HT1080 (cell line): ENCODE measurements at regions not wholly inside any gene's neighbourhood (a gene's known extent, or its start where the extent isn't known, plus 50 kb on each side); places are given as distances from the start of the nearest gene placed in this dataset.
"Not testable (repeated sequence)": the region's sequence is repeated elsewhere in the genome, so short reads cannot be mapped to it uniquely, and the experiment has no call there.

ENCODE experiments used
- DNase-seq: peaks from one replicate; pipeline ENCODE4 v3.0.0-alpha.2; 2015; ENCODE audit warnings: low read depth

- DNase-seq = no peak
Observed at GRCh38 chr9:113664181-113664875, 200.8 kb downstream of the RGS3 start.

GRCh38 chr9:113665064-113665463, 201.5 kb downstream of the RGS3 start:
- DNase-seq = no peak

GRCh38 chr9:113665756-113666155, 202.2 kb downstream of the RGS3 start:
- DNase-seq = no peak

DNA sequence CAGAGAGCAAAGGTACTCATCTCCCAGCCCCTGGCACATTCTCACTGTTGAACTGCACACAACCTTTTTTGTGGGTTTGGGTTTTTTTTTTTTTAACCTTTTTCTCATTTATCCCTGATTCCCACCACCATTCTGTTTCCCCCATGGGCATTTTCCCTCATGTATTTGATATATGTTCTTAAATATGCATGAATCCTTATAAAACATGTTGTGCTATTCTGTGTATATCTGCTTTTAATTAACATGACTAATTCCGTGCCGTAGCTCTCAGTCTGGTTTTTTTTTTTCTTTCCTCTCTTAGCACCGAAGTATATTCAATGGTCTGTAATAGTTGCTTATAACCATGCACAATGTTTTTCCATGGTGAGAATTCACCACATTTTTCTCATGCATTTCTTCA, 204.5 kb downstream of the RGS3 start:
- DNase-seq = no peak

DNA sequence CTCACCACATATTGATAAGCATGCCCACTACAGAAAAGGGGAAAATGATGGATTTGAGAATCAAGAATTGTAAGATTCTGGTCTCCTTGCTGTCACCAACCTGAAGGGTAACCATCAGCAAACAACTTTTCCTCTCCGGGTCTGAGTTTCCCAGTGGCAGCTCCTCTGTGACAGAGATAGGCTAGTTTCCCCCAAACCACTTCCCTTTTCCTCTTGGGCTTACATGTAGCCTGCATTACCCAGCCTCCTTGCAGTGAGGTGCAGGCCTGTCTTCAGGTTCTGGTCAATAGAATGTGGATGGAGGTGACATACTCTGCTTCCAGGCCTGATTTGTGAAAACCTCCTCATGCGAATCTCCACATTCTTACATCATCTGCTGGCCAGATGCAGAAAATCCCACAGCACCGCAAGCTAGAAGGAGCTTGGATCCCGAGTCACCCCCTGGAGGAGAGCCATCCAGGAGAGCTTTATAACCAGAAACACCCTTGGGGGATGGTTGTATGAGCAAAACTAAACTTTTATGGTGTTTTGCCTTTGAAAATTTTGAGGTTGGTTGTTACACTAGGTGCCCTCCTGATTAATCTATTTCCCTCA, 206.1 kb downstream of the RGS3 start:
- DNase-seq = no peak

- DNase-seq = peak; percentile 57
Observed at GRCh38 chr9:113673726-113674125, 202.4 kb upstream of the ZNF618 start.

GRCh38 chr9:113674436-113674835, 201.7 kb upstream of the ZNF618 start:
- peak; percentile 71 for DNase-seq

DNA sequence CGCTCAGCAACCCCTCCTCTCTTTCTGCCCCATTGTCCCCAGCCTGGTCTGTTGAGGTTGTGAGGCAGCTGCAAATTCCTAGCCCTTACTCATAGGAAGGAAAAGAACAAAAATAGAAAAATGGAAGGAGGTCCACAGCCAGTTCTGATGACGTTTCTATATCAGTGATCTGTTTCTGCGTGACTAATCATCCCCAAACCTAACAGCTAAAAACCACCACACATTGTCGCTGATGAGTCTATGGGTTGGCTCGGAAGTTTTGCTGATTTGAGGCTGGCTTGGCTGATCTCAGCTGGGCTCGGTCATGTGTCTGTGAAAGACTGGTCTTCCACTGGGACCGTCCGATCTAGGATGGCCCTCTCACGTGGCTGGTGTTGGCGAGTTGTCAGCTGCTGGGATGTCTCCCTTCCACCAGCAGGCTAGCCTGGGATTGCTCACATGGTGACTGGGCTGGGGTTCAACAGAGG, 200.6 kb upstream of the ZNF618 start:
- peak; percentile 100 for DNase-seq

DNA sequence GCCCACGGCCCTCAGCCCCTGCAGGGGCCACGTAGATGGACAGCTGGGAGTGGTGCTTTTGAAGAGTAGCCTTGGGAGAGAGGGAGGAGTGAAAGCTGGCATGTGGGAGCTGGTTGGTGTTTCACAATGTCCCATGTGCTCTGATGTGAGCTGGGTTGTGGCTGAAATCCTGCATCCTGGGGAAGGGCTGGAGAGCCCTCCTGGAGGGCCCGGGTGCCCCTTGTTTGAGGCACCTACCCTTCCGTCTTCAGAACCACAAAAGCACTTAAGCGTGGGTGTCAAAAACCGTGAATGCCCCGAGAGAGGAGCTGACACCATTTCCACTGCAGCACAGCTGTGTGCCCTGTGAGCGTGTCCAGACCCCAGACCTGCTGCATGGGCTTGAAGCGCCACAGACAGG, 199.1 kb upstream of the ZNF618 start:
- DNase-seq = no peak

GRCh38 chr9:113677569-113677968, 198.5 kb upstream of the ZNF618 start:
- DNase-seq = no peak

GRCh38 chr9:113678119-113678858, 197.8 kb upstream of the ZNF618 start:
- no peak for DNase-seq

DNA sequence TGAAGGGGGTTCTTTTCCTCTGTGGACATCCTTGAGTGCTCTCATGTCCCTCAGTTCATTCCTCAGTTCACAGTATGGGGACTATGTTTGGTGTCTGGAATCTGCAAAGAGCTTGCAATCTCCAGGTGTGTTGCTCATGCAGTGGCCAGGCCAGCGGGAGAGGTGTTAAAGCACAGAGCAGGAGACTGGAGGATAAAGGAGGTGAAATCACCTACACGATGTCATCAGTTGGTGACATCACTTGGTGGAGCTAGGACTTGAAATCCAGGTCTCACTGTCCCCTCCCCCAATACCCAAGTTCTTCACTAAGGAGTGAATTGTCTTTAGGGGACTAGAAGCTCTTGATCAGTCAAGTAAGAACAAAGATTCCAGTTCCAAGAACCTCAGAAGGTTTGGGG, 197.3 kb upstream of the ZNF618 start:
- DNase-seq = no peak

DNA sequence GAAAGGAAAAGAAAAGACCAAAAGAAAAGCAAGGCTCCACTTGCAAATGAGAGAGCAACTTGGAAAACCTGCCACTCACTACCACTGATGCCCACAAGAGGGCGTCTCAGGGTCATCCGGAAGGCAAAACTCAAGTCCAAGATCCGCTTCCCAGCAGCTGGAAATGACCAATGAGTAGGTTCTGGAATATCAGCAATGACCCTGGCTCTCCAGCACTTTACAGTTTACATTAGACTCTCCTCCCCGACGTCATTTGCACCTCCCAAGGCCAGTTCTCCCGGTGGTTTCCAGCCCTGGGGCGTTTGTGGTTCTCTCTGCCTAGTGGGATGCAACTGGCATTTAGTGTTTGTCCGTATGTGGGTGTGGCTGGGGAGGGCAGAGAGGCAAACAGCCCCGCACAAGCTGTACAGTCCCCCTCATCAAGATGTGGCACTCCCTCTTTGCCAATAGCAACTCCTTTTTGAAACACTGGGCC, 193.8 kb upstream of the ZNF618 start:
- peak; percentile 70 for DNase-seq

DNA sequence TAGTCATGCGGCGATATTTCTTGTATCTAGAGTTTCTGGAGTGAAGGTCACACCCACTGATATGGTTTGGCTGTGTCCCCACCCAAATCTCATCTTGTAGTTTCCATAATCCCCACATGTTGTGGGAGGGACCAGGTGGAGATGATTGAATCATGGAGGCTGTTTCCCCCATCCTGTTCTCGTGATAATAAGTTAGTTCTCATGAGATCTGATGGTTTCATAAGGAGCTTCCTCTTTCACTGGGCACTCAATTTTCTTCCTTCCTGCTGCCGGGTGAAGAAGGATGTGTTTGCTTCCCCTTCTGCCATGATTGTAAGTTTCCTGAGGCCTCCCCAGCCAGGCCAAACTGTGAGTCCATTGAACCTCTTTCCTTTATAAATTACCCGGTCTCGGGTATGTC, 190.5 kb upstream of the ZNF618 start:
- DNase-seq = not testable (repeated sequence)

GRCh38 chr9:113687107-113687679, 188.9 kb upstream of the ZNF618 start:
- no peak for DNase-seq

- no peak for DNase-seq
Observed at GRCh38 chr9:113687680-113688371, 188.3 kb upstream of the ZNF618 start.

DNA sequence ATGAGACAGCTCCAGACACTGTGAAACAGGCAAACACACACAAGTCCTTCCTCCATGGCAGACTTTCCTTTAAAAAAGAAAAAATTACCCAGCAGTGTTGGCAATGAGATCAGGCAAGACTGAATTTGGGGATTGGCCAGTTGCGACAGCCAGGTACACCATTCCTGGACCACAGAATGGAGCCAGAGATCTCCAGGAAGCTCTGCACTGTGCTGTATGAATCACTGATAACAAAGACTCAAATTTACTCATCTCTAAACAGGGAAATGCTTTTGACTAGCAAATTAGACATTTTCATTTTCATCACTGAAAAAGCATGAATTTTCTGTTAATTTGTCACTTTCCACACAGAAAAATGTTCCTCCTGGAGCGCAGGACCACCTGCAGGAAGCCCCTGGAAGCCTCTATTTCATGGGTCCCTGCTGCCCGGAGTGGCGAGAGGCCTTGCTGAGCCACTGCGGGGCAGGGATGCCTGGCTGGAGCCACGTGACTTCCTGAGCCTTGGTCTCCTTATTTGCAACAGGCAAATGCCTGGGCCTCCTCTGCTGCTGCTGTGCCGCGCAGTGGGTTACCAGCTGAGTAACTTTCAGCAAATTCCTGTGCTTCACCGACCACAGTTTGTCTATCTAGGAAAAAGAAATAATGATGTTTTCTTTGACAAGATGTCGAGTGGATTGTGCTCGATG, 185.9 kb upstream of the ZNF618 start:
- DNase-seq = no peak

DNA sequence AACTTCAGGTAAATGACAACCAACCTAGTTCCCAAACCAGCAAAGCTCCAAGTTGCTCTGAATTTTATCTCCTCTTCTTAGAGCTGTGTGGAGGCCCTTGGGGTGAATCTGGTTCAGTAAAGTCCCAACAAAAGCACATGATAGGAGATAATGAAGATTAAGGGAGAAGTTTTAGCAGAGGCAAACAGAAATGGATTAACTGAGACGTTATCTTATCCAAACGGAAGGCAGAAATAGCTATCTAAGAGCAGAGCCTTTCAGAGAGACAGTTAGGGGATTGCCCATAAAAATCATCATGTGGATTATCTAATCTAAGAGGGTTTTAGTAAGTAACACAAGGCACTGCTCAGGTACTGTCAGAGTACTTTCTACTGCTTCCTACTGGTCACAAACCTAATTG, 183.9 kb upstream of the ZNF618 start:
- no peak for DNase-seq

DNA sequence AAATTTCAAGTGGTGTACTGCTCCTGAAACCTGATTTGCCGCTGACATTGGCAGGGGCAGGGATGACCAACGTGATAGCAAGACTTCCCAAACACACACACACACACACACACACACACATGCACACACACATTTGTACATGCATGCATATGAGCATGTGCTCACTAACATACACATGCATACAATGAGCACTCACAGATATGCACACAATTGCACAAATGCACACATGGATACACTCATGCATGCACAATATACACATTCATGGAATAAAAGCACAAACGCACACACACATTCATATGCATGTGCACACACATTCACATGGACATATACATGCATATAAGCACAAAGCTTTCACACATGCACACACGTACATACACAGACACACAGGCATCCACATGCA, 181.2 kb upstream of the ZNF618 start:
- no peak for DNase-seq

GRCh38 chr9:113695440-113695851, 180.7 kb upstream of the ZNF618 start:
- no peak for DNase-seq

GRCh38 chr9:113695901-113696300, 180.2 kb upstream of the ZNF618 start:
- peak; percentile 93 for DNase-seq
